ENCODE measurements at regions not wholly inside any gene's neighbourhood (a gene's known extent, or its start where the extent isn't known, plus 50 kb on each side); places are given as distances from the start of the nearest gene placed in this dataset.

DNA sequence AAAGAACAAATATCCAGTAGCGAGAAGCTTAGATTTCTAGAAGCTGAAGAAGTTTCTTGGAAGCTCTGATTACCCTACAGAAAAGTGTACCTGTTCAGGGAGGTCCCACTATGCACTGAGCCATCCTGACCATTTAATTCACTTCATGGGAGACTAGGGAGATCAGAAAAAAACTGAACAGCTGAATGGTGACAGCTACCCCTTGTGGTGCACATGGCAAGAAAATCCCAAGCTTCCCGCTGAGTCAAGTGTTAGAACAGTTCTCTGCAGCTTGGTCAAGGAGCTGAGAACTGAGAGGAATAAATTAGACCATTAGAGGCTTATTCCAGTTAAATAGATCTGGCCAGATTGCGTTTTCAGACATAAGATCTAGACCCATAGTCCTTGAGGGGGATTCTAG lies 197.2 kb upstream of the VEPH1 start:
- no peak for DNase-seq

DNA sequence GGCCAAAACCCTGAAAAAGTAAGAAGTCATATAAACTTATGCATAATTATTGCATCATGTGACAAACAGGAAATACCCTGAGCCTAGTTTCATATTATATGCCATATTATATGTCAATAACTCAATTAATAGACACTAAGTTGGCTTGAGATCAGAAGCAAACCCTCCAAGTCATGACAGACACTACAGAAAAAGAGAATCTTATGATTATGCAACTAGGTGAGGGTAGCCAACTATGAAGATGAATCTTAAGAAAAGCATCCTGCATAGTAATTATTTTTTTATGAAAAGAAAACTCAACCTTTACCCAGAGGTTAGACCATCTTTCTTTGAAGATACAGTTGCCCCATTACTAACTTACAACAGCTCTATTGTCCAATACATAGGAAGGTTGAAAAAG lies 192.4 kb upstream of the VEPH1 start:
- no peak for DNase-seq

GRCh38 chr3:157695103-157695502 lies 191.9 kb upstream of the VEPH1 start:
- DNase-seq = no peak

DNA sequence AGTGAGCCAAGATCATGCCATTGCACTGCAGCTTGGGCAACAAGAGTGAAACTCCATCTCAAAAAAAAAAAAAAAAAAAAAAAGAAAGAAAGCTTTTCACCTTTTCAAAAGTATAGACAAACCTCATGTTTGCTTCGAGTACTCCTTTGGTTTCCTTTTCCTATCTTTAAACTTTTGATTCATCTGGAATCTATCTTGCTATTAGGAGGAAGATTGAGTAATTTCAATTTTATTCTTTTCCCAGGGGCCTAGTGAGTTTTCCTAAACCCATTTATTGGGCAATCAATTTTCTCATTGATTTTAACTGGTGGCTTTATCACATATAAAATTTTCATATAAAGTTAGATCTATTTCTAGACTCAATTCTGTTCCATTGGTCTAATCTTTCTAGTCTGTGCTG lies 190.5 kb upstream of the VEPH1 start:
- no peak for DNase-seq

DNA sequence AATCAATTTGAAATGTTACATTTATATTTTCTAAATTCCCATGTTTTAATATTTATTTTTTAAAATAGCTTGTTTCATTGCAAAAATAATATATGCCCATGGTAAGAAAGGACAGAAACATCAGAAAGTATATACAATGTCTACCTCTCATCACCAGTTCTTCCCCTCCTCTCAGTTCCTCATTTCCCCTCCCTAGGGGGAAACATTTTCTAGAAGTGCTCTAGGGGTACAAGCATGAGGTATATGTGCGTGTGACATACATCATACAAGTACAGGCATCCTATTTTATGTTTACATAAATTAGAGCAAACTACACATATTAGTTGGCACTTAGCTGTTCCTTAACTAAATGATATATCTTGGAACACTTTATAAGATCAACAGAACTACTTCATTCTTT lies 189.3 kb upstream of the VEPH1 start:
- DNase-seq = no peak

GRCh38 chr3:157683668-157684067 lies 180.5 kb upstream of the VEPH1 start:
- no peak for DNase-seq

DNA sequence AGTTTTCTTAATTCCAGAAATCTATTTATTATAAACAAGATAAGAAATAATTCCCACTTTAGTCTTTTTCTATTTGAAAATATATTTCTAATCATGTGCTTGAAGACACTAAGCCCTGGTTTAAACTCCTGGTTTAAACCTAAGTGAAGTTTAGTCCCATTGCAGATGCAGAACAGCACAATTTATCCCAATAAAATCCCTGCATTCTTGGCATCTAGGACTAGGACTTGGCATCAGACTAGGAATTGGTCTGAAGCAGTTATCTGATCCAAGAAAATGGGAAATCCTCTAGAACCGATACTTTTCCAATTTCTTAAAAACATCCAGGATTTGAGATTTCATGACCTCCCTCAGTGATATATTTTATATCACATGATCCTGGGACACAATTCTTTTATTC lies 168.8 kb upstream of the VEPH1 start:
- DNase-seq = no peak

DNA sequence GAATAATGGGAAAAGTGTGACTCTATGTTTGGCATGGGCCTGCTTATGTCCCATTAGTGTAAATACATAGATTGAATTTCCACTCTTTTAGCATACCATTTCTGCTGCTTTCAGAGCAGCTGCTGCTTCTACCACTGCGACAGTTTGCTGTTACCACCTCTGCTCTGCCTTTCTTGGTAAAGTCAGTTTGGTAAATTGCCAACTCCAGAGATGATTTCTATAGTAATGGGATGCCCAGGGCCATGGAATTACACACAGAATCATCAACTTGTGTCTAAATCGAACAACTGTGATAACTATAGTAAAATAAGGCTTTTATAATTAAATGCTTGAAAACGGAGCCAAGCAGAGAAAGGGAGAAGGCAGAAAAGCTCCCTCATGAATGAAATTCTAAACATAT lies 168.4 kb upstream of the VEPH1 start:
- no peak for DNase-seq

GRCh38 chr3:157669416-157669815 lies 166.2 kb upstream of the VEPH1 start:
- no peak for DNase-seq

DNA sequence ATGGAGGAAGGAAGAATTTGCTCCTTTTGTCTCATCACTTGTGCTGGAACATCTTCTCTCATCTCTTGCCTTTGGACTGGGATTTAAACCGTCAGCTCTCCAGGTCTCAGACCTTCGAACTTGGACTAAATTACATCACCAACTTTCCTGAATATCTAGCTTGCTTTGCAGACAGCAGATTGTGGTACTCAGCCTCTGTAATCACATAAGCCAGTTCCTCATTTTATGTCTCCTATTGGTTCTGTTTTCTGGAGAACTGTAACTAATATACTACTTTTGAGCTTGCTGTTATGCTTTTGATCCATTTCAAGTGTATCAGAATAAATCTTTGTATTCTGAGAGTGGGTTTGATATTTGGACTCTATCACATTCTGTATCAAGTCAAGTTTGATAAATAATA lies 164.3 kb upstream of the VEPH1 start:
- no peak for DNase-seq

DNA sequence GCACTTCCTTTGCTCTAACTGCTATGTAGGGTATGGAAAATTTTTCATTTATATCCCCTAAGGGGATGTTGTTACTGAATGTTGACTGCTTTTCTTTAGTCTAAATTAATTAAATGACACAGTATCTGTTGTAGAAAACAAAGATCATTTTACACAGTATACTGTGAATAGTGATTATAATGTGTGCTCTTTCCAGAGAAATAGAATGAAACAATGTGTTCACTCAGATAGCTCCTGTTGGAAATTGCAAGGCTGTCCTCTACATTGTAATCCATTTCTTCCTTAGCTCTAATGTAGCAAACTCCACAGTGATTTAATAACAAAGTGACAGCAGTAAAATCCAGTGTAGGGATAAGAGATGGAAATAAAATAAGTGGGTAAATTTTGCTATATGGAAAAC lies 159.0 kb upstream of the VEPH1 start:
- no peak for DNase-seq

DNA sequence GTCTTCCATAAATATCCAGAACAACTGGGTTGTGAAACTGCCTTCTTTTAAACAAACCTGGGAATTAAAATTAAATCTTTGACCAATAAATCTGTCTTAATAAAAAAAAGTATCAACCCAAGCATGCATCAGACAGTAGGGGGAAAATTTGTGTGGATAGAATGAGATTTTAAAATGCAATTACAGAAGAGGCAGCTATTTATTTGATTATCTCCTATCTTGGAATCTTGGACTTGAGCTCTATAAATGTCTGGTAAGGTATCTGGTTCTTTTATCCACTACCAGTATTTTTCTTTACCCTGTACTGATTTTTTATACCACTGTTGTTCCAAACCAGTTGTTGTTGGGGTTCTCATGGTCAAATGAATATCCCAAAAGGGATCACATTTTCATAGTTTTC lies 157.6 kb upstream of the VEPH1 start:
- DNase-seq = no peak

- no peak for DNase-seq
Measured at GRCh38 chr3:157652366-157652765, 149.2 kb upstream of the VEPH1 start.

- DNase-seq = no peak
Measured at GRCh38 chr3:157650699-157651098, 147.5 kb upstream of the VEPH1 start.

DNA sequence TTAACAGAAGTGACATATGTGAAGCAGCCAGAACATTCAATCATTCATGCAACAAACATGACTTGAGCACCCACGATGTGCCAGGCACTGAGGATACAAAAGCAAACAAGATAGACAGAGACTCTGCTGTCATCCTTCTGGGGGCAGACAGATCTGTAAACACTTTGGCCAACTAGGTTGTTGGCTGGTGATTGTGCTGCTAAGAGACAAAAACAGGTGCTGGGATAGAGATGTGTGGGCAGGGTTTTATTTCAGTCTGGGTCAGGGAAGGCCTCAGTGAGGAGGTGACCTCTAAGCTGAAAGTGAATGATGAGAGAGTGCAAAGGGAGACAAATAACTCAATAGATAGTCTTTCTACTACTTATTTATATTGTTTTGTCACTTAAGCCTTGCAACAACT lies 147.0 kb upstream of the VEPH1 start:
- no peak for DNase-seq

DNA sequence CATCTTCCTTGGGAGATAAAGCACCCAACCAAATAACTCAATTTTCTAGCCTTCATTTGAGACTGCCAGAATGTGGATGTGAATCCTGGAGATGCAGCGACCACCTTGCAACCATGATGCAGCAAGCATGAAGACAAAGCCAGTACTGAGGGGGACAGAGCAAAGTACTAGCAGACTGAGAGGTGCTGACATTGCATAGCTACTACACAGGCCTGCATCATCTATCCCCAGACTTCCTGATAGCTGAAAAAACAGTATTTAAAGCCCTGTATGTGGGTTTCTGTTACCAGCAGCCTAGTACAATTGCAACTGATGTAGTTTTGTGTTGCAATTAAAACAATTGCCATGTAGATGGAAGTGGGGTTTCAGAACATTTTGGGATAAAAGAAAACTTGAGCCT lies 146.3 kb upstream of the VEPH1 start:
- no peak for DNase-seq

- DNase-seq = no peak
Measured at GRCh38 chr3:157647820-157648219, 144.6 kb upstream of the VEPH1 start.

DNA sequence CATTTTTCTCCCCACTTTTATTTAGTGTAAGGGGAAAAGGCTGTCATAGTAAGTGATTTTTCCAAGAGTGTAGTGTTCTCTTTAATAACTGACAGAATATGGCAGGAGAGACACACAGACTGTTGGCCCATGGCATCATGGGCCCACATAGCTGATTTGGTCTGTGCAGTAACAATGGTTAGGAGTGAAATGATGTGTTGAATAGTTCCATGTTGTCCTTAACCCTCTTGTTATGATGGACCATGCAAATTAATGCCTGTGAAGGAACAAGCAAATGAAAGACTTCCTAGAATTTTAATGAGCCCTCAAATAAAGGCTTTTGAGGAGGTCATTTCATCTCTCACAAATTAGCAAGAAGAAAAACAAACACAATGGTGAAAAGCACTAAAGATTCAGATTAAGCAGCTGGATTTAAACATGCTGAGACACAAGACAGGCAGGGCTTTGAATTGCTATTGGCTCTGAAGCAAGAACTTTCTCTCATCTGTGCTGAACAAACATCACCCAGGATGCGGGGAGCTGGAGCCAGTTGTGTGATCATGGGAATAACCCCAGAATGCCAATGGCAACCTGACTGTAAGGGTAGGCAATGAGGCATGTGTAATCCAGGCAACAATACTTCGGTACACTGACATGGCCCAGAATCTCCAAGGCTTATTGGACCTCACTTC lies 136.7 kb upstream of the VEPH1 start:
- no peak for DNase-seq

- no peak for DNase-seq
Measured at GRCh38 chr3:157637866-157638265, 134.7 kb upstream of the VEPH1 start.

- no peak for DNase-seq
Measured at GRCh38 chr3:157633241-157633640, 130.0 kb upstream of the VEPH1 start.

DNA sequence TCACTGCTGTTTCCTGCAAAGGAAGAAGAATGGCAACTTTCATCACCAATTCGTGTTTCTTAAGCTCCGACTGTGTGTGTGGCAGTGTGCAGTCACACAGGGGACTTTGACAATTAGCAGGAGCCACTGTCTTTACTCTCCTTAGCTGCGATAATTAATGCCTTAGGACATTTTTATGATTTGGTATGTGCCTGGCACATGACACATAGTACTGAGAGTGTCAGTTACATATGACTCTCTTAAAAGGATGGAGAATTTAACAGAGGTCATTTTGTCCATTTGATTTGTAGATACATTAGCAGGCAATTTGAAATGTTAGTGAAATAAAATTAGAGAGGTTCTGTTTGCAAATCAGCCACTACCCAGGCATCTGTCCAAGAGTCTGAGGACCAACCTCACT lies 128.9 kb upstream of the VEPH1 start:
- DNase-seq = no peak

GRCh38 chr3:157631478-157631877 lies 128.3 kb upstream of the VEPH1 start:
- no peak for DNase-seq

- no peak for DNase-seq
Measured at GRCh38 chr3:157626817-157627216, 123.6 kb upstream of the VEPH1 start.

- no peak for DNase-seq
Measured at GRCh38 chr3:157624801-157625200, 121.6 kb upstream of the VEPH1 start.

GRCh38 chr3:157618886-157619285 lies 115.7 kb upstream of the VEPH1 start:
- no peak for DNase-seq

Measured in islet precursor cell (in vitro differentiated cells).